ENCODE measurements at regions not wholly inside any gene's neighbourhood (a gene's known extent, or its start where the extent isn't known, plus 50 kb on each side); places are given as distances from the start of the nearest gene placed in this dataset.

GRCh38 chr11:44434191-44434590, 124.3 kb upstream of the ALX4 start:
- TF ChIP-seq CTCF (IDR thresholded peaks at IDR 0.05; ENCODE audit: borderline replicate concordance, extremely low read depth, low read length, poor library complexity, severe bottlenecking) (no peak), EZH2 (IDR thresholded peaks at IDR 0.05; ENCODE audit: borderline replicate concordance, low read depth, low read length, severe bottlenecking) (no peak)
